ENCODE measurements at regions not wholly inside any gene's neighbourhood (a gene's known extent, or its start where the extent isn't known, plus 50 kb on each side); places are given as distances from the start of the nearest gene placed in this dataset.

DNA sequence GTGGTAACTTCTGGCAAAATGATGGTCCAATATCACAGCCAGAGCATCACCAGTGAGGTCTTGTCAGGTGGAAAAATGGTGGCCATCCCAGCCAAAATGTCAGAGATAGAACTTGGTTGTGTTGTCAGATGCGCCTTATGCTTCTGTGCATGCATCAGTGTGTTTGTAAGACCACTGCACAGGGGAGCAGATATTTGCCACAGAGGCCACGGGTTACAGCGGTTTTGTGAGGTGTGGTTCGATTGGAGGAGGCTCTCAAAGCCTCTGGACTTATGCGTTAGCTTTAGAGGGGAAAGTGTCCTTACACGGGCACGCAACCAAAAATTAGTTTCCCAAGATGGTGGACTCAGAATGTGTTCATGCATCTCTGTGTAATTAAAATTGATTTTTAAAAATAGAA, 243.8 kb downstream of the ADGRD1 start:
- TF ChIP-seq FOXM1 (IDR thresholded peaks at IDR 0.05; ENCODE audit: low read depth) (no peak), FOXM1 (CRISPR knock-in tag; IDR thresholded peaks at IDR 0.05; ENCODE audit: low read depth) (no peak), RNF2 (IDR thresholded peaks at IDR 0.05) (no peak), JUN (IDR thresholded peaks at IDR 0.05; ENCODE audit: borderline replicate concordance, low read depth, low read length) (no peak), JUN (CRISPR knock-in tag; IDR thresholded peaks at IDR 0.05; ENCODE audit: borderline replicate concordance) (no peak), RUNX1 (IDR thresholded peaks at IDR 0.05; ENCODE audit: low read depth) (no peak)
- TF ChIP-seq, protein P1, sequence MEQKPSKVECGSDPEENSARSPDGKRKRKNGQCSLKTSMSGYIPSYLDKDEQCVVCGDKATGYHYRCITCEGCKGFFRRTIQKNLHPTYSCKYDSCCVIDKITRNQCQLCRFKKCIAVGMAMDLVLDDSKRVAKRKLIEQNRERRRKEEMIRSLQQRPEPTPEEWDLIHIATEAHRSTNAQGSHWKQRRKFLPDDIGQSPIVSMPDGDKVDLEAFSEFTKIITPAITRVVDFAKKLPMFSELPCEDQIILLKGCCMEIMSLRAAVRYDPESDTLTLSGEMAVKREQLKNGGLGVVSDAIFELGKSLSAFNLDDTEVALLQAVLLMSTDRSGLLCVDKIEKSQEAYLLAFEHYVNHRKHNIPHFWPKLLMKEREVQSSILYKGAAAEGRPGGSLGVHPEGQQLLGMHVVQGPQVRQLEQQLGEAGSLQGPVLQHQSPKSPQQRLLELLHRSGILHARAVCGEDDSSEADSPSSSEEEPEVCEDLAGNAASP (IDR thresholded peaks at IDR 0.05) = no peak
- TF ChIP-seq, protein P2, sequence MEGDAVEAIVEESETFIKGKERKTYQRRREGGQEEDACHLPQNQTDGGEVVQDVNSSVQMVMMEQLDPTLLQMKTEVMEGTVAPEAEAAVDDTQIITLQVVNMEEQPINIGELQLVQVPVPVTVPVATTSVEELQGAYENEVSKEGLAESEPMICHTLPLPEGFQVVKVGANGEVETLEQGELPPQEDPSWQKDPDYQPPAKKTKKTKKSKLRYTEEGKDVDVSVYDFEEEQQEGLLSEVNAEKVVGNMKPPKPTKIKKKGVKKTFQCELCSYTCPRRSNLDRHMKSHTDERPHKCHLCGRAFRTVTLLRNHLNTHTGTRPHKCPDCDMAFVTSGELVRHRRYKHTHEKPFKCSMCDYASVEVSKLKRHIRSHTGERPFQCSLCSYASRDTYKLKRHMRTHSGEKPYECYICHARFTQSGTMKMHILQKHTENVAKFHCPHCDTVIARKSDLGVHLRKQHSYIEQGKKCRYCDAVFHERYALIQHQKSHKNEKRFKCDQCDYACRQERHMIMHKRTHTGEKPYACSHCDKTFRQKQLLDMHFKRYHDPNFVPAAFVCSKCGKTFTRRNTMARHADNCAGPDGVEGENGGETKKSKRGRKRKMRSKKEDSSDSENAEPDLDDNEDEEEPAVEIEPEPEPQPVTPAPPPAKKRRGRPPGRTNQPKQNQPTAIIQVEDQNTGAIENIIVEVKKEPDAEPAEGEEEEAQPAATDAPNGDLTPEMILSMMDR (IDR thresholded peaks at IDR 0.05 in 2 of 3, conservative IDR thresholded peaks at IDR 0.05 in 1 of 3; ENCODE audit: insufficient read depth in 2 of 3, low read depth in 1 of 3, low read length in 3 of 3) = no peak
